ENCODE measurements at regions not wholly inside any gene's neighbourhood (a gene's known extent, or its start where the extent isn't known, plus 50 kb on each side); places are given as distances from the start of the nearest gene placed in this dataset.

- no peak overlapping the region for H3K27ac ChIP-seq (ENCODE audit: low read depth, low read length)
- no CpG with 5 or more reads among the region's 6 CpGs for WGBS (ENCODE audit: extremely low coverage, insufficient coverage, insufficient read length)
- no peak overlapping the region for H3K14ac ChIP-seq (ENCODE audit: low read length)
- no peak overlapping the region for H4K91ac ChIP-seq (ENCODE audit: low read depth, low read length)
- H3K18ac ChIP-seq (ENCODE audit: low read length), result no peak overlapping the region
- no peaks in the 10 kb centered on the region for H3K79me1 ChIP-seq (ENCODE audit: low read length)
- no peak overlapping the region for H2BK12ac ChIP-seq (ENCODE audit: low read length)
- peaks cover 0 to 3% of the 10 kb centered on the region in 2 experiments for H3K4me1 ChIP-seq (ENCODE audit: control insufficient read depth in 1 of 2, insufficient read depth in 2 of 2, low read length in 2 of 2)
- no peak overlapping the region for H3K9ac ChIP-seq (ENCODE audit: low read length)
- no peak overlapping the region for H2BK5ac ChIP-seq (ENCODE audit: low read depth, low read length, poor library complexity)
- no peaks in the 10 kb centered on the region for H3K27me3 ChIP-seq (ENCODE audit: insufficient read depth, low read length)
- no peak overlapping the region for H3K4me3 ChIP-seq (ENCODE audit: low read depth, low read length)
- H3K23ac ChIP-seq (ENCODE audit: low read length), result no peak overlapping the region
- H3K36me3 ChIP-seq (ENCODE audit: control insufficient read depth in 1 of 2, insufficient read depth in 2 of 2, low read length in 2 of 2), result no peaks in the 10 kb centered on the region
- no peak overlapping the region for H2AFZ ChIP-seq (ENCODE audit: insufficient read depth, low read length, poor library complexity)
- H3K79me2 ChIP-seq (ENCODE audit: control insufficient read depth, insufficient read depth, low read length, poor library complexity), result no peaks in the 10 kb centered on the region
- no peaks in the 10 kb centered on the region for H3K9me3 ChIP-seq (ENCODE audit: insufficient read depth, low read depth, low read length)
- no peak overlapping the region for H4K12ac ChIP-seq (ENCODE audit: low read depth, low read length)
- no peak overlapping the region for H2BK120ac ChIP-seq (ENCODE audit: insufficient read depth, low read length, poor library complexity)
- no peak overlapping the region for H3K4me2 ChIP-seq (ENCODE audit: low read length)
- no peak overlapping the region for H3K4ac ChIP-seq (ENCODE audit: low read depth, low read length)
- no peak overlapping the region for H4K8ac ChIP-seq (ENCODE audit: low read depth, low read length)
- H2AK5ac ChIP-seq (ENCODE audit: low read length), result no peak overlapping the region
- no peak for DNase-seq
These were observed 141.5 kb upstream of the RBPJ start for GRCh38 chr4:26179316-26179760.

- H4K91ac ChIP-seq (ENCODE audit: low read depth, low read length), result no peak overlapping the region
- no peak overlapping the region for H3K18ac ChIP-seq (ENCODE audit: low read length)
- H2AK5ac ChIP-seq (ENCODE audit: low read length), result no peak overlapping the region
- H3K79me1 ChIP-seq (ENCODE audit: low read length), result no peaks in the 10 kb centered on the region
- H3K9me3 ChIP-seq (ENCODE audit: insufficient read depth, low read depth, low read length), result no peaks in the 10 kb centered on the region
- H3K9ac ChIP-seq (ENCODE audit: low read length), result no peak overlapping the region
- no peaks in the 10 kb centered on the region for H3K36me3 ChIP-seq (ENCODE audit: control insufficient read depth in 1 of 2, insufficient read depth in 2 of 2, low read length in 2 of 2)
- H2BK12ac ChIP-seq (ENCODE audit: low read length), result no peak overlapping the region
- no peak overlapping the region for H4K12ac ChIP-seq (ENCODE audit: low read depth, low read length)
- no peak overlapping the region for H3K14ac ChIP-seq (ENCODE audit: low read length)
- H3K4me1 ChIP-seq (ENCODE audit: control insufficient read depth in 1 of 2, insufficient read depth in 2 of 2, low read length in 2 of 2), result peaks cover 0 to 1% of the 10 kb centered on the region in 2 experiments
- H3K23ac ChIP-seq (ENCODE audit: low read length), result no peak overlapping the region
- H3K4me3 ChIP-seq (ENCODE audit: low read depth, low read length), result no peak overlapping the region
- no peak overlapping the region for H3K4me2 ChIP-seq (ENCODE audit: low read length)
- no peak overlapping the region for H2BK120ac ChIP-seq (ENCODE audit: insufficient read depth, low read length, poor library complexity)
- H3K27ac ChIP-seq (ENCODE audit: low read depth, low read length), result no peak overlapping the region
- DNase-seq, result no peak
- no peak overlapping the region for H4K8ac ChIP-seq (ENCODE audit: low read depth, low read length)
- no peaks in the 10 kb centered on the region for H3K79me2 ChIP-seq (ENCODE audit: control insufficient read depth, insufficient read depth, low read length, poor library complexity)
- H2AFZ ChIP-seq (ENCODE audit: insufficient read depth, low read length, poor library complexity), result no peak overlapping the region
- no peak overlapping the region for H3K4ac ChIP-seq (ENCODE audit: low read depth, low read length)
- H3K27me3 ChIP-seq (ENCODE audit: insufficient read depth, low read length), result no peaks in the 10 kb centered on the region
- no CpG with 5 or more reads among the region's 1 CpG for WGBS (ENCODE audit: extremely low coverage, insufficient coverage, insufficient read length)
- H2BK5ac ChIP-seq (ENCODE audit: low read depth, low read length, poor library complexity), result no peak overlapping the region
These were observed 139.2 kb upstream of the RBPJ start for GRCh38 chr4:26181616-26182015.

GRCh38 chr4:26183017-26183416 is 137.8 kb upstream of the RBPJ start:
- Histone ChIP-seq H3K36me3 (ENCODE audit: control insufficient read depth in 1 of 2, insufficient read depth in 2 of 2, low read length in 2 of 2) (no peaks in the 10 kb centered on the region), H2BK120ac (ENCODE audit: insufficient read depth, low read length, poor library complexity) (no peak overlapping the region)
- WGBS (ENCODE audit: extremely low coverage, insufficient coverage, insufficient read length), result no CpG with 5 or more reads among the region's 5 CpGs

GRCh38 chr4:26185436-26185835 is 135.4 kb upstream of the RBPJ start:
- H3K27ac ChIP-seq (ENCODE audit: low read depth, low read length), result no peak overlapping the region
- H3K14ac ChIP-seq (ENCODE audit: low read length), result no peak overlapping the region
- H3K4me3 ChIP-seq (ENCODE audit: low read depth, low read length), result no peak overlapping the region
- H2BK12ac ChIP-seq (ENCODE audit: low read length), result no peak overlapping the region
- H2BK5ac ChIP-seq (ENCODE audit: low read depth, low read length, poor library complexity), result no peak overlapping the region
- no peaks in the 10 kb centered on the region for H3K79me1 ChIP-seq (ENCODE audit: low read length)
- no CpG with 5 or more reads among the region's 7 CpGs for WGBS (ENCODE audit: extremely low coverage, insufficient coverage, insufficient read length)
- no peak for DNase-seq
- H3K4me1 ChIP-seq (ENCODE audit: control insufficient read depth in 1 of 2, insufficient read depth in 2 of 2, low read length in 2 of 2), result no peaks in the 10 kb centered on the region
- H2AFZ ChIP-seq (ENCODE audit: insufficient read depth, low read length, poor library complexity), result no peak overlapping the region
- H2AK5ac ChIP-seq (ENCODE audit: low read length), result no peak overlapping the region
- no peak overlapping the region for H3K9ac ChIP-seq (ENCODE audit: low read length)
- no peaks in the 10 kb centered on the region for H3K9me3 ChIP-seq (ENCODE audit: insufficient read depth, low read depth, low read length)
- H4K8ac ChIP-seq (ENCODE audit: low read depth, low read length), result no peak overlapping the region
- no peaks in the 10 kb centered on the region for H3K79me2 ChIP-seq (ENCODE audit: control insufficient read depth, insufficient read depth, low read length, poor library complexity)
- H3K27me3 ChIP-seq (ENCODE audit: insufficient read depth, low read length), result no peaks in the 10 kb centered on the region
- no peak overlapping the region for H3K4ac ChIP-seq (ENCODE audit: low read depth, low read length)
- H3K36me3 ChIP-seq (ENCODE audit: control insufficient read depth in 1 of 2, insufficient read depth in 2 of 2, low read length in 2 of 2), result no peaks in the 10 kb centered on the region
- H4K91ac ChIP-seq (ENCODE audit: low read depth, low read length), result no peak overlapping the region
- no peak overlapping the region for H3K18ac ChIP-seq (ENCODE audit: low read length)
- no peak overlapping the region for H3K4me2 ChIP-seq (ENCODE audit: low read length)
- no peak overlapping the region for H4K12ac ChIP-seq (ENCODE audit: low read depth, low read length)
- H2BK120ac ChIP-seq (ENCODE audit: insufficient read depth, low read length, poor library complexity), result no peak overlapping the region
- H3K23ac ChIP-seq (ENCODE audit: low read length), result no peak overlapping the region

More at GRCh38 chr4:26183017-26183416, 137.8 kb upstream of the RBPJ start:
- H3K79me2 ChIP-seq (ENCODE audit: control insufficient read depth, insufficient read depth, low read length, poor library complexity), result no peaks in the 10 kb centered on the region
- H4K91ac ChIP-seq (ENCODE audit: low read depth, low read length), result no peak overlapping the region
- H3K9me3 ChIP-seq (ENCODE audit: insufficient read depth, low read depth, low read length), result no peaks in the 10 kb centered on the region
- H2AFZ ChIP-seq (ENCODE audit: insufficient read depth, low read length, poor library complexity), result no peak overlapping the region
- no peak overlapping the region for H2BK12ac ChIP-seq (ENCODE audit: low read length)
- H3K18ac ChIP-seq (ENCODE audit: low read length), result no peak overlapping the region
- no peaks in the 10 kb centered on the region for H3K4me1 ChIP-seq (ENCODE audit: control insufficient read depth in 1 of 2, insufficient read depth in 2 of 2, low read length in 2 of 2)
- no peaks in the 10 kb centered on the region for H3K79me1 ChIP-seq (ENCODE audit: low read length)
- no peak for DNase-seq
- no peak overlapping the region for H2AK5ac ChIP-seq (ENCODE audit: low read length)
- no peak overlapping the region for H4K8ac ChIP-seq (ENCODE audit: low read depth, low read length)
- H3K23ac ChIP-seq (ENCODE audit: low read length), result no peak overlapping the region
- H3K14ac ChIP-seq (ENCODE audit: low read length), result no peak overlapping the region
- H3K4me3 ChIP-seq (ENCODE audit: low read depth, low read length), result no peak overlapping the region
- no peak overlapping the region for H3K9ac ChIP-seq (ENCODE audit: low read length)
- no peaks in the 10 kb centered on the region for H3K27me3 ChIP-seq (ENCODE audit: insufficient read depth, low read length)
- H2BK5ac ChIP-seq (ENCODE audit: low read depth, low read length, poor library complexity), result no peak overlapping the region
- no peak overlapping the region for H4K12ac ChIP-seq (ENCODE audit: low read depth, low read length)
- no peak overlapping the region for H3K4me2 ChIP-seq (ENCODE audit: low read length)
- H3K27ac ChIP-seq (ENCODE audit: low read depth, low read length), result no peak overlapping the region
- no peak overlapping the region for H3K4ac ChIP-seq (ENCODE audit: low read depth, low read length)
